SJSA1 (cell line): ENCODE measurements at regions not wholly inside any gene's neighbourhood (a gene's known extent, or its start where the extent isn't known, plus 50 kb on each side); places are given as distances from the start of the nearest gene placed in this dataset.

Source experiments
- DNase-seq, 2 experiments: peaks; one replicate each; pipeline ENCODE4 v3.0.0-alpha.2; 2015 to 2020; ENCODE audit warnings: low spot score in 2 of 2, low read depth in 1 of 2
- H3K27ac ChIP-seq: fragments of 250-450 bp; sonication (Bioruptor Pico); 2 replicates; pipeline ENCODE4 v1.5.1; 2020; ENCODE audit warnings: mild to moderate bottlenecking, moderate library complexity
- H3K27me3 ChIP-seq: fragments of 250-450 bp; sonication (Bioruptor Pico); replicated peaks from 2 replicates; pipeline ENCODE4 v1.5.1; 2020; ENCODE audit warnings: mild to moderate bottlenecking, moderate library complexity
- H3K36me3 ChIP-seq: fragments of 250-450 bp; sonication (Bioruptor Pico); 2 replicates; pipeline ENCODE4 v1.5.1; 2020; ENCODE audit warnings: mild to moderate bottlenecking
- H3K4me1 ChIP-seq: fragments of 250-450 bp; sonication (Bioruptor Pico); replicated peaks from 2 replicates; pipeline ENCODE4 v1.6.1; 2021; ENCODE audit warnings: mild to moderate bottlenecking
- H3K4me3 ChIP-seq: fragments of 250-450 bp; sonication (Bioruptor Pico); 2 replicates; pipeline ENCODE4 v1.5.1; 2020; ENCODE audit warnings: mild to moderate bottlenecking
- H3K9me3 ChIP-seq: fragments of 250-450 bp; sonication (Bioruptor Pico); replicated peaks from 2 replicates; pipeline ENCODE4 v1.5.1; 2020; ENCODE audit warnings: mild to moderate bottlenecking

- Histone ChIP-seq H3K36me3 (no peaks in the 10 kb centered on the region), H3K27me3 (no peaks in the 10 kb centered on the region), H3K9me3 (0 out of 2 replicates have a peak, but pooled peaks cover 4% of the 10 kb centered on the region), H3K4me1 (no peaks in the 10 kb centered on the region), H3K4me3 (no peak overlapping the region), H3K27ac (no peak overlapping the region)
- no peak for DNase-seq
Measured at GRCh38 chr2:150863691-150864090, 376.2 kb upstream of the RND3 start.

- no peaks in the 10 kb centered on the region for H3K36me3 ChIP-seq
- no peaks in the 10 kb centered on the region for H3K4me1 ChIP-seq
- H3K27ac ChIP-seq = no peak overlapping the region
Measured at GRCh38 chr2:150860301-150860700, 372.8 kb upstream of the RND3 start.

GRCh38 chr2:150859877-150860276 is 372.4 kb upstream of the RND3 start:
- Histone ChIP-seq H3K27me3 (no peaks in the 10 kb centered on the region), H3K27ac (no peak overlapping the region), H3K9me3 (0 out of 2 replicates have a peak, but pooled peaks cover 4% of the 10 kb centered on the region), H3K36me3 (no peaks in the 10 kb centered on the region), H3K4me3 (no peak overlapping the region), H3K4me1 (no peaks in the 10 kb centered on the region)
- DNase-seq = no peak

More at GRCh38 chr2:150860301-150860700, 372.8 kb upstream of the RND3 start:
- Histone ChIP-seq H3K27me3 (no peaks in the 10 kb centered on the region), H3K4me3 (no peak overlapping the region), H3K9me3 (0 out of 2 replicates have a peak, but pooled peaks cover 4% of the 10 kb centered on the region)
- DNase-seq = no peak

DNA sequence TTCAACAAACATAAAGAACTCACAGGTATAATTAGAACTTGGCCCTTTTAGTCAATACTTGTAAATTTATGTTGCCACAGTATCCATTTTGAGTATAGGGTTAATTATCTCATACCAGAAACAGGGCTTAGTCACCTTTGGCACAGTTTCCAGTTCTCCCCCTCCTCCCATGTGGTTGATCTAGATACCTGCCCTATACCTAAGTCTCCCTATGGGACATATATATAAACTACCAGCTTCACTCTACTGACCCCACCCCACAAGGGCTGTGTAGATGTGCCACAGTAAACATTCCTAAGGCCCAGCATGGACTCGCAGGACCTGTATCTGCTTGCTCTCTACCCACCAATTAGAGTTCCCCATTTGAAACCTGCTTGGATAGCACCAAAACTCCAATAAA is 371.7 kb upstream of the RND3 start:
- DNase-seq = no peak
- Histone ChIP-seq H3K27me3 (no peaks in the 10 kb centered on the region), H3K4me1 (no peaks in the 10 kb centered on the region), H3K36me3 (no peaks in the 10 kb centered on the region), H3K9me3 (0 out of 2 replicates have a peak, but pooled peaks cover 4% of the 10 kb centered on the region), H3K27ac (no peak overlapping the region), H3K4me3 (no peak overlapping the region)

DNA sequence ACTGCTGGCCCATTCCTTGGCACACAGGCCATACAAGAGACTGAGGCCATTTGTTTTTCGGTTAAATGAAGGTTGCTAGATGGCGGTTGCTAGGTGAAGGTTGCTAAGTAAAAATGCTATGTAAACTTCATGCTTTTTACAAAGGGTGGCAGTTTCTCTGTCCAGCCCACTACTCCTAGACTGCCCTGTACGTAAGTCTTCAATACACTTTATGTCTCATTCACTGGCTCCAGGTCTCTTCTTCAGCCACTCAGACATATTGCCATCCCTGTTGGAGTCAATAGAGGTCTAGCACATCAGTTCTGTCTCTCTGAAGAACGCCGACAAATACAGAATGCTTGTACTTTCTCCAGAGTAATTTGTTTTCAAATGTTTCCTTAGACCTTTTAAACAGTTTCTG is 370.9 kb upstream of the RND3 start:
- Histone ChIP-seq H3K9me3 (0 out of 2 replicates have a peak, but pooled peaks cover 4% of the 10 kb centered on the region), H3K27me3 (no peaks in the 10 kb centered on the region), H3K36me3 (no peaks in the 10 kb centered on the region), H3K4me3 (no peak overlapping the region), H3K27ac (no peak overlapping the region), H3K4me1 (no peaks in the 10 kb centered on the region)
- no peak for DNase-seq

- H3K27ac ChIP-seq = no peak overlapping the region
- H3K36me3 ChIP-seq = no peaks in the 10 kb centered on the region
- no peaks in the 10 kb centered on the region for H3K4me1 ChIP-seq
- no peak overlapping the region for H3K4me3 ChIP-seq
- H3K9me3 ChIP-seq = no peaks in the 10 kb centered on the region
- DNase-seq = no peak
- H3K27me3 ChIP-seq = no peaks in the 10 kb centered on the region
Measured at GRCh38 chr2:150856596-150857281, 369.3 kb upstream of the RND3 start.

- Histone ChIP-seq H3K4me3 (no peak overlapping the region), H3K27me3 (no peaks in the 10 kb centered on the region), H3K27ac (no peak overlapping the region), H3K4me1 (no peaks in the 10 kb centered on the region), H3K9me3 (no peaks in the 10 kb centered on the region), H3K36me3 (no peaks in the 10 kb centered on the region)
- no peak for DNase-seq
Measured at GRCh38 chr2:150853263-150853662, 365.8 kb upstream of the RND3 start.

DNA sequence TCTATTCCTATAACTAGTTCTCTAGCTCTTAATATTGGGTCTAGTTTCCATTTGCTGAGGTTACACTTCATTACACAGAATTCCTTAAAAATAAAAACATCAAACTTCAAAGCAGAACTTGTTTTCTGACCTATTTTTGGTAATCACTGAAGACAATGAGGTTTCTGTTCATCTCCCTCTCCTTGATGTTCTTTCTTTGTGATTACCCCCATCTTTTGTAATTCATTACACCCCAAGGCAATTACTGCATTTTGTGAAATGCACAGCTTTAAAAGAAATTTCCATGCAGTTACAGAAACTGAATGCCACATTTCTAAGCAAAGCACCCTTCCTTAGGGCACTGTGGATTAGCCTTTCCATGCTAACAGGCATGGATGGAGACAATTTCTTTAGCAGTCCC is 363.2 kb upstream of the RND3 start:
- no peak overlapping the region for H3K4me3 ChIP-seq
- no peak for DNase-seq

GRCh38 chr2:150847578-150847977 is 360.1 kb upstream of the RND3 start:
- Histone ChIP-seq H3K4me3 (no peak overlapping the region), H3K4me1 (no peaks in the 10 kb centered on the region), H3K27ac (no peak overlapping the region), H3K27me3 (no peaks in the 10 kb centered on the region), H3K9me3 (no peaks in the 10 kb centered on the region), H3K36me3 (no peaks in the 10 kb centered on the region)
- DNase-seq = no peak

More for the DNA sequence above, 363.2 kb upstream of the RND3 start:
- H3K36me3 ChIP-seq = no peaks in the 10 kb centered on the region
- no peak overlapping the region for H3K27ac ChIP-seq
- H3K27me3 ChIP-seq = no peaks in the 10 kb centered on the region
- no peaks in the 10 kb centered on the region for H3K4me1 ChIP-seq
- H3K9me3 ChIP-seq = no peaks in the 10 kb centered on the region

DNA sequence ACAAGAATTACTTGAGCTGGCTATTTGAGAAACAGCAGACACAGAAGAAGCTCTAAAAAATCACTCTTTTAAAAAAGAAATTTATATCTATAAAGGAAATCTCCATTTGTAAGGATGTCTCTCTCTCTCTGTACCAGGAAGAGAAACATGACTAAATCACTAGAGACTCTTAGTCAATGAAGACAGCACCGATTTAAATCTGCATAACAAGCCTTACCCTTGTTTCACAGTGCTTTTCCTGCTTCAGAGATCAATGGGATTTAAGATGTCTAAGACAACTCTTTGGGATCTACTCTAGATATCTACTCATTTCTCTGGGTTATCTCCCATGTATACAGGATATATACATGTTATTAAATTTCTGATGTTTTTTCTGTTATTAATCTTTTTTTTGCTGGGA is 359.2 kb upstream of the RND3 start:
- no peak overlapping the region for H3K4me3 ChIP-seq
- no peaks in the 10 kb centered on the region for H3K9me3 ChIP-seq
- no peaks in the 10 kb centered on the region for H3K27me3 ChIP-seq
- no peaks in the 10 kb centered on the region for H3K4me1 ChIP-seq
- H3K36me3 ChIP-seq = no peaks in the 10 kb centered on the region
- DNase-seq = no peak
- no peak overlapping the region for H3K27ac ChIP-seq

DNA sequence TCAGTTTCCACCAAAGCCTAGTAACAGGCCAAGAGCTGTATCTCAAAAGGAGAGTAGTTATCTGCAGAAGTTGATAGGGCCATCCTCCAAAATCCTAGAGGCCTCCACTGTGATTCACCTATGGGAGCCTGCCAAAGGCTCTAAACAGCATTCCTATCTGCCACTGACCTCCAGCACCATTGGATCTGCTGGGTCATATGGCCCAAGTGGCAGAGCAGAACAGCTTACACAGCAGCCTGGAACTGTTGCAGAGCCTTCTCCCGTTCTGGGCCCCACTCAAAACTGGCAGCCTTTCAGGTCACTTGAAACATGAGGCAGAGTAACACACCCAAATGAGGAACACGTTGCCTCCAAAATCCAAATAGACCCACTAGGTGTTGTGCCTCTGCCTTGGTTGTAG is 345.2 kb upstream of the RND3 start:
- Histone ChIP-seq H3K4me3 (no peak overlapping the region), H3K27me3 (no peaks in the 10 kb centered on the region), H3K9me3 (no peaks in the 10 kb centered on the region), H3K27ac (no peak overlapping the region), H3K36me3 (no peaks in the 10 kb centered on the region), H3K4me1 (no peaks in the 10 kb centered on the region)
- no peak for DNase-seq

GRCh38 chr2:150824118-150824517 is 336.7 kb upstream of the RND3 start:
- DNase-seq = no peak
- Histone ChIP-seq H3K4me3 (no peak overlapping the region), H3K27me3 (no peaks in the 10 kb centered on the region), H3K27ac (no peak overlapping the region), H3K4me1 (no peaks in the 10 kb centered on the region), H3K9me3 (no peaks in the 10 kb centered on the region), H3K36me3 (no peaks in the 10 kb centered on the region)

DNA sequence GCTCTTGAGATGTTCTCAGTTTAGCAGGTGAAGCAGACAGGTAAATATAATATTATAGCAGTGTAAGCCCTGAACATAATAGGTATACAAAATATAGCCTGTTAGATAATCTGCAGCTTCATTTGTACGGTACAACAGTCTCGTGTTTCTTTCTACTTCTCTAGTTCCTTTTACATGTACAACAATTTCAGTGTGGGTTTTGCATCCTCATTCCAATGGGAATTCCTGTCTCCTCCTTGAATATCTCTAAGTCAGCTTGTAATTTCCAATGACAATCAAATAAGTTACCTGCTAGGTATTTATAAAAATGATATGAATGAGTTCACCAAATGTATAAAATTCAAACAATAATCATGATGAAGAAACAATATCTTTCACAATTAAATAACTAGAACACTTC is 330.0 kb upstream of the RND3 start:
- H3K27ac ChIP-seq = no peak overlapping the region
- H3K27me3 ChIP-seq = no peaks in the 10 kb centered on the region
- DNase-seq = no peak
- H3K9me3 ChIP-seq = no peaks in the 10 kb centered on the region
- H3K4me3 ChIP-seq = no peak overlapping the region
- no peaks in the 10 kb centered on the region for H3K36me3 ChIP-seq
- H3K4me1 ChIP-seq = no peaks in the 10 kb centered on the region

DNA sequence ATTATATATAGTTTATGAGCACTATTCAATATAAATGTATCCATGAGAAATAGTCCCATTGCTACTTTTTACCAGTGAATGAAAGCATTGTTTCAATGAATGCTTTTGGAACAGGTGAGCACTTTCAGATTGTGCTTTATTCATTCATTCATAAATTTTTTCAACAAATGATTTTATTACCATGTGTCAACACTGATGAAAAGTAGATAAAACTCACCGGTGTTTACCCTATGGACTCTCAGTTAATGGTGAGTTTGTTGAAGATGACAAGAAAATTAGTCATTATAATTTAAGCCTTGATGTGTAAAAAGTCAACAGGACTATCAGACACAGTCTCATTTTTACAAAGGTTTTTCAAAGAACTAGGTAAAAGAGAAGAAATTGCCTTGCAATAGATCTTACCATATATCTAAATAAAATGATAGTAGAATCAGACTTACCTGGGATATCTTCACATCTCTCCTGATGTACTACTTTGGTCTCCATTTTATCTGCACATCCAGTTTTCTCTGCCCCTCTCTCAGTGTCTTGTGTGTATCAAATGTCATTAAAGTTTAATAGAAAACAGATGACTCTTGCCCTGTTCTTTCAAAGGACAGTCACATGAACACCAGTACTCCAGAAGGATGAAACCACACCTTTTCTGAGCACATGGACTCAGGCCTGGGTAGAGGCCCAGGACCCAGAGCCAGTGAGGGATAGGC is 325.3 kb upstream of the RND3 start:
- DNase-seq = no peak
- H3K4me1 ChIP-seq = no peaks in the 10 kb centered on the region
- H3K27ac ChIP-seq = no peak overlapping the region
- no peaks in the 10 kb centered on the region for H3K9me3 ChIP-seq
- H3K36me3 ChIP-seq = no peaks in the 10 kb centered on the region
- H3K4me3 ChIP-seq = no peak overlapping the region
- H3K27me3 ChIP-seq = no peaks in the 10 kb centered on the region
